GM21717 (cell line): ENCODE measurements at regions not wholly inside any gene's neighbourhood (a gene's known extent, or its start where the extent isn't known, plus 50 kb on each side); places are given as distances from the start of the nearest gene placed in this dataset.

ENCODE experiments used
- ATAC-seq: cut with Tn5 transposase; IDR thresholded peaks from one replicate; pipeline ENCODE4 v1.9.1; 2021; ENCODE audit warnings: mild to moderate bottlenecking, moderate library complexity; ENCODE audit not compliant: unreplicated experiment

- ATAC-seq = no peak
These were observed 53.3 kb upstream of the BMP2K start for GRCh38 chr4:78722878-78723277.
